HEK293 (cell line): ENCODE measurements at regions not wholly inside any gene's neighbourhood (a gene's known extent, or its start where the extent isn't known, plus 50 kb on each side); places are given as distances from the start of the nearest gene placed in this dataset.

Experiments
- KLF8 ChIP-seq: fragments of 450-650 bp; formaldehyde crosslinking; IDR thresholded peaks from 2 replicates; pipeline ENCODE4 v1.5.1; 2016; ENCODE audit warnings: missing biosample characterization, missing genetic modification characterization
- ZBTB1 ChIP-seq: fragments of 450-650 bp; formaldehyde crosslinking; IDR thresholded peaks from 2 replicates; pipeline ENCODE4 v1.5.1; 2016; ENCODE audit warnings: missing biosample characterization, missing genetic modification characterization
- ZBTB8A ChIP-seq: fragments of 450-650 bp; formaldehyde crosslinking; IDR thresholded peaks from 2 replicates; pipeline ENCODE4 v1.5.1; 2016; ENCODE audit warnings: missing biosample characterization, missing genetic modification characterization
- ZFHX2 ChIP-seq: fragments of 450-650 bp; formaldehyde crosslinking; conservative IDR thresholded peaks from 2 replicates; pipeline ENCODE4 v1.5.1; 2016; ENCODE audit warnings: missing biosample characterization, missing genetic modification characterization
- ZNF175 ChIP-seq: fragments of 450-650 bp; formaldehyde crosslinking; IDR thresholded peaks from 2 replicates; pipeline ENCODE4 v1.5.1; 2016; ENCODE audit warnings: missing biosample characterization, missing genetic modification characterization
- ZNF76 ChIP-seq: fragments of 450-650 bp; formaldehyde crosslinking; IDR thresholded peaks from 2 replicates; pipeline ENCODE4; 2016; ENCODE audit warnings: low read depth, missing biosample characterization, missing genetic modification characterization, borderline replicate concordance
- ZSCAN30 ChIP-seq: fragments of 450-650 bp; IDR thresholded peaks from 2 replicates; pipeline ENCODE4 v1.5.1; 2018; ENCODE audit warnings: missing biosample characterization, mild to moderate bottlenecking, missing genetic modification characterization, moderate library complexity
- ZXDB ChIP-seq: fragments of 450-650 bp; formaldehyde crosslinking; IDR thresholded peaks from 2 replicates; pipeline ENCODE4 v1.5.1; 2016; ENCODE audit warnings: missing biosample characterization, missing genetic modification characterization
- TF ChIP-seq, protein P1 (sequence below): fragments of 450-650 bp; formaldehyde crosslinking; IDR thresholded peaks from 2 replicates; pipeline ENCODE4 v1.5.1; 2016; ENCODE audit warnings: missing biosample characterization, missing genetic modification characterization
- TF ChIP-seq, protein P2 (sequence below): fragments of 450-650 bp; formaldehyde crosslinking; IDR thresholded peaks from 2 replicates; pipeline ENCODE4 v1.5.1; 2016; ENCODE audit warnings: missing biosample characterization, missing genetic modification characterization

DNA sequence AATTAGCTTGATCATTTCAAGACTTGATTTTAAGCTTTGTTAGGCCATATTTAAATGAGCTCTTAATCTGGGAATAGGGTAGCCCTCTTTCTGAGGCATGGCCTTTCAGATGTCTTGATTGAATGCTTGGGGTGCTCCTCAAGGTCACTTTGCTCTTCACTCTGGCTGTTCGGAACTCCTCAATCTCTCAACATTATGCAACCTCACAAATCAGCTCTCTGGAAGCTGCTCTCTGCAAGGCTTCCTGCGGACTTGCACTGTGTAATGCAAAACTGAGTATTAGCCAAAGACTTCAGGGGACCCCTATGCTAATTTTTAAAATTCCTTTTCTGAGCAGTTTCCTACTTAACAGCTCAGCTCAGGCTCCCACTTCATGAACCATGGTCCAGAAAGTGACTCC is 398.3 kb downstream of the PRDM5 start:
- TF ChIP-seq KLF8 (tag by site-specific recombination) (no peak), ZNF175 (tag by site-specific recombination) (no peak), ZSCAN30 (tag by site-specific recombination) (no peak), ZFHX2 (tag by site-specific recombination) (no peak), ZBTB8A (tag by site-specific recombination) (no peak), ZNF76 (tag by site-specific recombination) (no peak), ZXDB (tag by site-specific recombination) (no peak), ZBTB1 (no peak)
- TF ChIP-seq, protein P1, sequence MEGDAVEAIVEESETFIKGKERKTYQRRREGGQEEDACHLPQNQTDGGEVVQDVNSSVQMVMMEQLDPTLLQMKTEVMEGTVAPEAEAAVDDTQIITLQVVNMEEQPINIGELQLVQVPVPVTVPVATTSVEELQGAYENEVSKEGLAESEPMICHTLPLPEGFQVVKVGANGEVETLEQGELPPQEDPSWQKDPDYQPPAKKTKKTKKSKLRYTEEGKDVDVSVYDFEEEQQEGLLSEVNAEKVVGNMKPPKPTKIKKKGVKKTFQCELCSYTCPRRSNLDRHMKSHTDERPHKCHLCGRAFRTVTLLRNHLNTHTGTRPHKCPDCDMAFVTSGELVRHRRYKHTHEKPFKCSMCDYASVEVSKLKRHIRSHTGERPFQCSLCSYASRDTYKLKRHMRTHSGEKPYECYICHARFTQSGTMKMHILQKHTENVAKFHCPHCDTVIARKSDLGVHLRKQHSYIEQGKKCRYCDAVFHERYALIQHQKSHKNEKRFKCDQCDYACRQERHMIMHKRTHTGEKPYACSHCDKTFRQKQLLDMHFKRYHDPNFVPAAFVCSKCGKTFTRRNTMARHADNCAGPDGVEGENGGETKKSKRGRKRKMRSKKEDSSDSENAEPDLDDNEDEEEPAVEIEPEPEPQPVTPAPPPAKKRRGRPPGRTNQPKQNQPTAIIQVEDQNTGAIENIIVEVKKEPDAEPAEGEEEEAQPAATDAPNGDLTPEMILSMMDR (tag by site-specific recombination) = no peak
- TF ChIP-seq, protein P2, sequence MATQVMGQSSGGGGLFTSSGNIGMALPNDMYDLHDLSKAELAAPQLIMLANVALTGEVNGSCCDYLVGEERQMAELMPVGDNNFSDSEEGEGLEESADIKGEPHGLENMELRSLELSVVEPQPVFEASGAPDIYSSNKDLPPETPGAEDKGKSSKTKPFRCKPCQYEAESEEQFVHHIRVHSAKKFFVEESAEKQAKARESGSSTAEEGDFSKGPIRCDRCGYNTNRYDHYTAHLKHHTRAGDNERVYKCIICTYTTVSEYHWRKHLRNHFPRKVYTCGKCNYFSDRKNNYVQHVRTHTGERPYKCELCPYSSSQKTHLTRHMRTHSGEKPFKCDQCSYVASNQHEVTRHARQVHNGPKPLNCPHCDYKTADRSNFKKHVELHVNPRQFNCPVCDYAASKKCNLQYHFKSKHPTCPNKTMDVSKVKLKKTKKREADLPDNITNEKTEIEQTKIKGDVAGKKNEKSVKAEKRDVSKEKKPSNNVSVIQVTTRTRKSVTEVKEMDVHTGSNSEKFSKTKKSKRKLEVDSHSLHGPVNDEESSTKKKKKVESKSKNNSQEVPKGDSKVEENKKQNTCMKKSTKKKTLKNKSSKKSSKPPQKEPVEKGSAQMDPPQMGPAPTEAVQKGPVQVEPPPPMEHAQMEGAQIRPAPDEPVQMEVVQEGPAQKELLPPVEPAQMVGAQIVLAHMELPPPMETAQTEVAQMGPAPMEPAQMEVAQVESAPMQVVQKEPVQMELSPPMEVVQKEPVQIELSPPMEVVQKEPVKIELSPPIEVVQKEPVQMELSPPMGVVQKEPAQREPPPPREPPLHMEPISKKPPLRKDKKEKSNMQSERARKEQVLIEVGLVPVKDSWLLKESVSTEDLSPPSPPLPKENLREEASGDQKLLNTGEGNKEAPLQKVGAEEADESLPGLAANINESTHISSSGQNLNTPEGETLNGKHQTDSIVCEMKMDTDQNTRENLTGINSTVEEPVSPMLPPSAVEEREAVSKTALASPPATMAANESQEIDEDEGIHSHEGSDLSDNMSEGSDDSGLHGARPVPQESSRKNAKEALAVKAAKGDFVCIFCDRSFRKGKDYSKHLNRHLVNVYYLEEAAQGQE (tag by site-specific recombination) = no peak
